NCI-H1092 (cell line): ENCODE measurements at regions not wholly inside any gene's neighbourhood (a gene's known extent, or its start where the extent isn't known, plus 50 kb on each side); places are given as distances from the start of the nearest gene placed in this dataset.

Experiments used
- DNase-seq: peaks from one replicate; lab custom pipeline; 2025; lab: John Stamatoyannopoulos, UW

- DNase-seq = no peak
These were observed 623.8 kb upstream of the CHORDC1 start for GRCh38 chr11:90846628-90847027.

GRCh38 chr11:90845799-90846198 is 623.0 kb upstream of the CHORDC1 start:
- DNase-seq = no peak

- no peak for DNase-seq
These were observed 622.3 kb upstream of the CHORDC1 start for GRCh38 chr11:90845126-90845525.

GRCh38 chr11:90844041-90844440 is 621.2 kb upstream of the CHORDC1 start:
- no peak for DNase-seq

GRCh38 chr11:90842681-90843080 is 619.8 kb upstream of the CHORDC1 start:
- DNase-seq = no peak

- DNase-seq = no peak
These were observed 617.2 kb upstream of the CHORDC1 start for GRCh38 chr11:90840071-90840470.

GRCh38 chr11:90836031-90836430 is 613.2 kb upstream of the CHORDC1 start:
- DNase-seq = no peak

GRCh38 chr11:90823446-90823845 is 600.6 kb upstream of the CHORDC1 start:
- no peak for DNase-seq

GRCh38 chr11:90822996-90823395 is 600.1 kb upstream of the CHORDC1 start:
- DNase-seq = no peak

GRCh38 chr11:90818196-90818745 is 595.4 kb upstream of the CHORDC1 start:
- DNase-seq = no peak

- DNase-seq = no peak
These were observed 586.7 kb upstream of the CHORDC1 start for GRCh38 chr11:90809581-90809980.

GRCh38 chr11:90805172-90805571 is 582.3 kb upstream of the CHORDC1 start:
- DNase-seq = no peak

- no peak for DNase-seq
These were observed 581.0 kb upstream of the CHORDC1 start for GRCh38 chr11:90803831-90804230.

GRCh38 chr11:90803366-90803765 is 580.5 kb upstream of the CHORDC1 start:
- DNase-seq = no peak

- DNase-seq = no peak
These were observed 575.9 kb upstream of the CHORDC1 start for GRCh38 chr11:90798769-90799168.

- DNase-seq = no peak
These were observed 572.9 kb upstream of the CHORDC1 start for GRCh38 chr11:90795746-90796145.

GRCh38 chr11:90788961-90789360 is 566.1 kb upstream of the CHORDC1 start:
- DNase-seq = no peak

- DNase-seq = no peak
These were observed 561.5 kb upstream of the CHORDC1 start for GRCh38 chr11:90784241-90784814.

- DNase-seq = no peak
These were observed 560.3 kb upstream of the CHORDC1 start for GRCh38 chr11:90783111-90783510.

GRCh38 chr11:90779098-90779497 is 556.2 kb upstream of the CHORDC1 start:
- DNase-seq = no peak

GRCh38 chr11:90775567-90776165 is 552.8 kb upstream of the CHORDC1 start:
- no peak for DNase-seq

- no peak for DNase-seq
These were observed 552.1 kb upstream of the CHORDC1 start for GRCh38 chr11:90774727-90775566.

GRCh38 chr11:90770007-90770406 is 547.2 kb upstream of the CHORDC1 start:
- no peak for DNase-seq
